ENCODE measurements at regions not wholly inside any gene's neighbourhood (a gene's known extent, or its start where the extent isn't known, plus 50 kb on each side); places are given as distances from the start of the nearest gene placed in this dataset.
A peak's percentile ranks its signal among the peaks of the same experiment; 100 is the strongest.

DNA sequence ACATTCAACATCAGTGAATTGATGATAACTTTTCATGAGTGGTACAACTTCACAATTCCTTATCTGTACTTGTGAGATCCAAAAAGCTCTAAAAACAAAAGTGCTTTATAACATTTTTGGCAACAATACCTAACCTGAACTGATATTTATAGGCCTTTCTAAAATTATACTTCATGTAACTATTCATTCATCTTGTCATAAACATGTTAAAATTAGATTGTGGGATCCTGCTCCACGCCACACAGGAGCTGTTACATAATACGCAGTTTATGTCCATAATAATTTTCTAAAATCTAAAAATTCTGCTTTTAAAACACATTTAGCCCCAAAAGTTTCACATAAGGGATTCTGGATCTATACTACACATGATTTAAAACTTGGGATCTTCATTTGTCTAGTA, 908.5 kb upstream of the CHAC2 start:
- no peak for DNase-seq (ENCODE audit: low spot score)

DNA sequence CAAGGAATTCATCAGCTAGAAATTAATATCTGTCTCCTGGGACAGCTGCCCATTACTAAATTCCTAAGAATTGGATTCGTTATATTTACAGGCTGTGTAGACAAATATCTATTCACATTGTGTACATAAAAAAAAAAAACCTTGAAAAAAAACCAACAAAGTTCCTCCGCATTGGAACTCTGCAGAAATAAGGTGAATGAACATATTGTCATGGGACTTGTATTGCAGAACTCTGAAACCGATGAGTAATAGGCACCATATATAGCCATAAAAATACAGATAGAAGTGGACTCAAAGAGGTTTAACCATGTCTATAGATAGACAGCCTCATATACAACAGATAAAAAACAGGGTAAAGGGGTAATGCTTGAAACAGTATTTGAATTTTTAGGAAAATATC, 909.9 kb upstream of the CHAC2 start:
- no peak for DNase-seq (ENCODE audit: low spot score)

- DNase-seq (ENCODE audit: low spot score) = no peak
Measured at GRCh38 chr2:52852006-52852405, 915.6 kb upstream of the CHAC2 start.

DNA sequence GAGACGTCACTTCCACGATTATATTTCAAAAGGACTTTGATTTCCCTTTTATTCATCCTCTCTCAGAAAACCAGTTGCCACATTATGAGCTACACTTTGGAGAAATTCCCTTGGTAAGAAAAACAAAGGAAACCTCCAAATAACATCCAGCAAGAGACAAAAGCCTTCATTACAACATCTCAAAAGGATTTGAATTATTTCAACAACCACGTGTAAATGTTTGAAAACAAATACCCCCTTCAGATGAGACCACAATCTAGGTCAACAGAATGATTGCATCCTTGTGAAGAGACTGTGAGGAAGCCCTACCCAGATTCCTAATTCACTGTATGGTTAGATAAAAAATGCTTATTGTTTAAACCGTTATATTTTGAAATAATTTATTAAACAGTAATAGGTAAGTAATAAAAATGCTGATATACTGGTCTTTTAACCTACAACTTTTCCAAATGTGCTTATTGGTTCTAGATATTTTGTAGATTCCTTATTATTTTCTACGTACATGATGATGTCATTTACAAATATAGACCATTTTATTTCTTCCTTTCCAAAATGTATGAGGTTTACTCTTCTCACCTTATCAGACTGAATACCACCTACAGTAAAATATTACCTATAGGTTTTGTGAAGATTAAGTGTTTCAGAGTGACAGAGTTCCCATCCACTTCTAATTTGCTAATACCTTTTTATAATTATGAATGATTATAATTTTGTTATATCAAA, 922.7 kb upstream of the CHAC2 start:
- DNase-seq (ENCODE audit: low spot score) = no peak

DNA sequence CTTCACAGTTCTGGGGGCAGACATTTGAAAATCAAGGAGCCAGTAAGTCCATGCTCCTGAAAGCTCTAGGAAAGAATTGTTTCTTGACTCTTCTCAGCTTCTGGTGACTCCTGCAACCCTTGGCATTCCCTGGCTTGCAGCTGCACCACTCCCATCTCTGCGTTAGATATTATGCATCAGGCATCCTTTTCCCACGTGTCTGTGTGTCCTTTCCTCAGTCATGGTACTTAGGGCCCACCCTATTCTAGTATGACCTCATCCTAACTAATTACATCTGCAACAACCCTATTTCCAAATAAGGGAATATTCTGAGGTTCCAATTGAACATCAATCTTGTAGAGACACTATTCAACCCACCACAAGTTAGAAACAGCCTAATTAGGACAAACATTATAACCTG, 931.7 kb upstream of the CHAC2 start:
- DNase-seq (ENCODE audit: low spot score) = no peak

- no peak for DNase-seq (ENCODE audit: low spot score)
Measured at GRCh38 chr2:52831216-52831615, 936.4 kb upstream of the CHAC2 start.

DNA sequence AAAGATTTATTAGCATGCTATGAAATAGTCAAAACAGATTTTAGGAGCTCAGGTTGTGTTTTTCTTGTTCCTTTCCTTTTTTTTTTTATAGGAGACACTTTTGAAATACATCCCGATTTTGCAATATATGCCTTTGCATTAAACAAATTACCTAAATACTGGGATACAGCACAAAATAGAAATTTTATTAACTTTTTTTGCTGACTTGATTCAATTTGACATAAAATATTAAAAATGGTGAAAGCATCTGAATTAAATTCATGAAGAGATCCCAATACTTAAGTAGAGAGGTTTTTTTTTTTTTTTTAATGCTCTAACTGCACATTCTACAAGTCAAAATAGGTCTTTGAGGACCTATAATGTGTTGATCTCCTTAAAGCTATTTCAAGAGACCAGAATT, 939.5 kb upstream of the CHAC2 start:
- DNase-seq (ENCODE audit: low spot score) = no peak

- DNase-seq (ENCODE audit: low spot score) = no peak
Measured at GRCh38 chr2:52821631-52822030, 946.0 kb upstream of the CHAC2 start.

DNA sequence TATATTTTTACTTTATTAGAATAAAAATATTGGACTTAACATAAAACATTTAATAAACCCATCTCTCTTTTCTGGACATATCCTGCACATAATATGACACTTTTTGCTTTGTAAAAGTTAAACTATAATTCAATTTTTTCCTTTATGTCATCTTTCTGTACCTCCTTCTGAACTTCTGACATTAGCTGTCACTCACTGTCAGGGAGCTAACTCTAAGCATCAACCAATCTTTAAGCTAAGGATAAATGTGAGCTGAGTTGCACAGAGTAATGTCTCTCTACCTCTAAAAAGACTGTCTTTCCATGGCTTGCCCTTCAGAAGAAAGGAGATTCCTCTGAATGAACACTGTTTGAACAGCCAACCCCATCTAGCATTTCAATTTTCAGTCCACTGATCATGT, 948.6 kb upstream of the CHAC2 start:
- DNase-seq (ENCODE audit: low spot score) = no peak

DNA sequence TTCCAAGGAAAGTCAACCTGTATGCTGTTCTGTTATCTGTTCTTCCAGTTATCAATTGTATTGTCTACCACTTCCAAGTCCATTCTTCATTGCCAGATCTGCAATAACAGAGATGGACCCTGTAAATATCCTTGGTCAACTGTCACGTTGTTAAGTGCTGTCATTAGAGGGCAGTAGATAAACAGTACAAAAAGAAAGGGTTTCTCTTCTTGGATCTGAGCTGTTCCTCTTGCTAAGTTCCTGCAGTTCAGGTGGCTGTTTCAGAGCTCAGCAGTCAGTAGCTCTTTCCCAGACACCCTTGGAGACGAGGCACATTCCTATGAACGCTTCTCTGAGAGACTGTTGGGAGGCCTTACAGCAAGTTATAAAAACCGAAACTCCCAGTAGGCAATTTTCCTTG, 957.1 kb upstream of the CHAC2 start:
- DNase-seq (ENCODE audit: low spot score) = peak; percentile 10

GRCh38 chr2:52805901-52806410, 961.6 kb upstream of the CHAC2 start:
- DNase-seq (ENCODE audit: low spot score) = no peak

- DNase-seq (ENCODE audit: low spot score) = no peak
Measured at GRCh38 chr2:52794581-52794980, 973.0 kb upstream of the CHAC2 start.

GRCh38 chr2:52779446-52779845, 988.2 kb upstream of the CHAC2 start:
- no peak for DNase-seq (ENCODE audit: low spot score)

- no peak for DNase-seq (ENCODE audit: low spot score)
Measured at GRCh38 chr2:52776571-52776970, 991.0 kb upstream of the CHAC2 start.

DNA sequence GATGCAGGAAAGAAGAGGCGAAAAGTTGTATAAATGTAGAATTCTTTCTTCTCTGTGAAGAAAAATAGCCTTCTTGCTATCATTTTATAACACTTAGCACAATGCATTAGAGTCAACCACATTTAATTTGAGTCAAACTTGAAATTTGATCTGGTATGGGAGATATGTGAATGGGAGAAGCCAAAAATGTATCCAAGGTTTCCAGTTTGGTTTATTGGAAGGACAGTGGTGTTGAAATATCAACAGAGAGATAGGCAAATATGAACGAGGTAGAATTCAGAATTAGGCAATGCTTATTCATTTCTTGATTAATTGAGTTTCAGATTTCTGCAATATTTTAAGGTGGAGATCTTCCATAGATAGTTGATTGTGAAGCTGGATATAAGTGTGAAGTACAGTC, 991.9 kb upstream of the CHAC2 start:
- DNase-seq (ENCODE audit: low spot score) = no peak

- DNase-seq (ENCODE audit: low spot score) = no peak
Measured at GRCh38 chr2:52765735-52766134, 1001.9 kb upstream of the CHAC2 start.

DNA sequence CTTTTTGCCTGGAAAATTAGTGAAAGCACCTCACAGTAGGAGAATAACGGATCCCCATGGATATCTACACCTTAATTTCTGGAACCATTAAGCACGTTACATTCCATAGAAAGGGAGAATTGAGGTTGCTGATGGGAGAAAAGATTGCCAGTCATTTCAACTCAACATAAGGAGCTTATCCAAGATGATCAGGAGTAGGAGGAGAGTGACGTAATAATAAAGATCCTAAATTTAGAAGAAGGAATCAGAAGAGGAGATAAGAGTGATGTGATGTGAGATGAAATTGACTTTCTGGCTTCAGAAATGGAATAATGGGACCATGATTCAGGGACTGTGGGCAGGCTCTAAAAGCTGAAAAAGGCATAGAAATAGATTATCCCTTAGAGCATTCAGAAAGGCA, 1017.8 kb upstream of the CHAC2 start:
- no peak for DNase-seq (ENCODE audit: low spot score)

DNA sequence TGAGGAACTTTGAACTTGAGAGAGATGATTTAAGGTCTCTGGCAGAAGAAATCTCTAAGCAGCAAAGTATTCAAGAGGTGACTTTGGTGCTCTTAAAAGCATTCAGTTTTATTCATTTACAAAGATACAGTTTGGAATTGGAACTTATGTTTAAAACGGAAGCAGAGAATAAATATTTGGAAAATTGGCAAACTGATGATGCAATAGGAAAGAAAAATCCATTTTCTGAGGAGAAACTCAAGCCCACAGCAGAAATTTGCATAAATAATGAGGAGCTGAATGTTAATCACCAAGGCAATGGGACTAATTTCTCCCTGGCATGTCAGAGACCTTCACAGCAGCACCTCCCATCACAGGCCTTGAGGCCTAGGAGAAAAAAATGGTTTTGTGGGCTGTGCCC, 1022.5 kb upstream of the CHAC2 start:
- no peak for DNase-seq (ENCODE audit: low spot score)

DNA sequence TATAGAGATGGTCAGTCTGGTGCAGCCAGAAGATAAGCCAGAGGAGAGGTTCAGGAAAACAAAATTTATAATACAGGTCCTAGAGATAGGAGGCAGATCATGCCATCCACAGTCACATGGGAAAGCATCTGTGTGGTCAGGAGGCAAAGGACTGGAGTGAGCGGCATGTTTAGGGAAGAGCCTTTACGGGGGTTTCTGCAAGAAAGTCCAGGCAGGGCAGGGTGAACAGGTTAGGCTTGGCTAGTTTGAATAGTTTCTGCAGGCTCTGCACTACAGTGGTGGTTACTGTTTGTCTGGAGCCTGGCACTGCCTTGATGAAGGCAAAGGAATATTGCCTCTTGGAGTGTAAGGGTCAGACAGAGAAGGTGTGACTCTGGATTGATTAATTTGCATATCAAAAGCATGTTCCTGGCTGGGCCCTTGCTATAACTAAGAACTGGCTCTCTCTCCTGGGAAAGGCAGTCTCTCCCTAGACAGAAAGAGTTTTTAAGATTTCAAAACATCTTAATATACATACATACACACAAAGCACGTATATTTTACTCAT, 1034.7 kb upstream of the CHAC2 start:
- no peak for DNase-seq (ENCODE audit: low spot score)

DNA sequence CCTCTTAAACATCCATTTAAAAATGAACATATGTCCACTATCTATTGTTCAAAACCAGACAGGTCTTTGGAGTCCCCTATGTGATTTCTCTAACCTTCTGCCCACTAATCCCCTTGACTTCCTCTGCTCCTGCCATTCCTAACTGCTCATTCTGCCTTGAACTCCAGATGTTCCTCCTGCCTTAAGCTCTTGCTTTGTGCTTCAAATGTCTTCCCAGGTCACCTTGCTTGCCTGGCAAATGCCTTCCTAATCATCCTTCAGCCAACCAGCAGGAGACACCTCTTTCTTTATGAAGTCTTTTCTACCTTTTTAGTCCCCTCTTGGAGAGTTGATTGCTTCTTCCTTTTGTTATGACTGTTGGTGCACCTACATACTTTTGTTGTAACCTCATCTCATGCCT, 1043.0 kb upstream of the CHAC2 start:
- no peak for DNase-seq (ENCODE audit: low spot score)

DNA sequence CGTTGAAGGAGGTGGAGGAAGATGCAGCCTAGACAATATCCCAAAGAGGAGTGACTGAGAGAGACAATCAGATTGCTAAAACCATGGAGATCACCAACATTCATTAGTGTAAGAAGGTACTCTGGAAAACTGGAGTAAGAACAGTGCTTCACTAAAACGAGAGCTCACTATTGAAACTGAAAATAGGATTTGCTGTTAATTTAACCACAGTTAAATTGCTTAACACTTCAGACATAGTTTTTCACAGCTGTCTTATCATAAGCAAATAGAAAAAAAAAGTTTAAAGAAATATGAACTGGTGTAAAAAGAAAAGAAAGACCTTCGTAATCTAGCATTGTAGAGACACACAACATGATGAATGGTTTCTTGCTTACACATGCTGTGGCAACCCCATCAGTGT, 1049.8 kb upstream of the CHAC2 start:
- DNase-seq (ENCODE audit: low spot score) = no peak

- DNase-seq (ENCODE audit: low spot score) = no peak
Measured at GRCh38 chr2:52710810-52711618, 1056.6 kb upstream of the CHAC2 start.

DNA sequence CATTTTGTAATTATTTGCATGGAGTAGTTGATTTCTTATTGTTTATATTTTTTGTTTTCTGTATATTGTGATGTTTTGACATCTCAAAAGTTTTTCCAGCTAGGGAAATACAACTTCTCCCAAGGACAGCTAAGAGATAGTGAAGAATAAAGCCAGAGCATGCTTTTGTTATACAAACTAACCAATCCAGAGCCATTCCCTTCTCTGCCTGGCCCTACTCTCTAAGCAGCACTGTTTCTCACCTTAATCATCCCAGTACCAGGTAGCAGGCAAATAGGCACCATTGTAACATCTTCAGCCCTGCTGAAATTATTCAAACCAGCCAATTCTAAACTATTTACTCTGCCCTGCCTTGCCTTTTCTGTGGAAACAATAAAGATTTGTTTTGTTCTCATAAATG, 1063.4 kb upstream of the CHAC2 start:
- no peak for DNase-seq (ENCODE audit: low spot score)
